ENCODE measurements at regions not wholly inside any gene's neighbourhood (a gene's known extent, or its start where the extent isn't known, plus 50 kb on each side); places are given as distances from the start of the nearest gene placed in this dataset.

DNA sequence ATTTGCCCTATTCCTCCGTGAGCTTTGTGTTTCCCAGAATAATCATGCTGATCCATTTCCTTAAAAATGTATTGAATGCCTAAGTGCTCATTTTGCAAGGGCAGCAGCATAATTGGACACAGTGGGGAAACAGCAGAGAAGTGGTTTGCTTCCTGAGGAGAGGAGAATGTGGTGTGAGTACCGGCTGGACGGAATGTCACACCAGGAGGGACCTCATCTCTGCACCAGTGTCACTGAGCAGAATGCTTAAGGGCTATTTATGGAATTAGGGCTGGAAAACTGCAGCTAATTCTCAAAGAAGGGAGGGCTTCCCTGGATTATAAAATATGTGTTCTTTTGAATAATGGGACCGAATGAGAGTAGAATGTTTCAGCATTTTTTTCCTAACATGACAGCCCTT, 1100.6 kb upstream of the RBFOX1 start:
- DNase-seq = no peak
- Histone ChIP-seq H3K27me3 (no peaks in the 10 kb centered on the region), H3K4me3 (no peak overlapping the region), H3K4me1 (no peaks in the 10 kb centered on the region), H3K9me3 (no peaks in the 10 kb centered on the region), H3K36me3 (ENCODE audit: low read depth, missing control alignments) (no peaks in the 10 kb centered on the region), H3K27ac (no peak overlapping the region)
- intact Hi-C loops (cut with DNase I; ENCODE audit: low total_unique reads) = no loop called here
- no peak for TF ChIP-seq POLR2A (IDR thresholded peaks at IDR 0.05)
- TF ChIP-seq, protein P1, sequence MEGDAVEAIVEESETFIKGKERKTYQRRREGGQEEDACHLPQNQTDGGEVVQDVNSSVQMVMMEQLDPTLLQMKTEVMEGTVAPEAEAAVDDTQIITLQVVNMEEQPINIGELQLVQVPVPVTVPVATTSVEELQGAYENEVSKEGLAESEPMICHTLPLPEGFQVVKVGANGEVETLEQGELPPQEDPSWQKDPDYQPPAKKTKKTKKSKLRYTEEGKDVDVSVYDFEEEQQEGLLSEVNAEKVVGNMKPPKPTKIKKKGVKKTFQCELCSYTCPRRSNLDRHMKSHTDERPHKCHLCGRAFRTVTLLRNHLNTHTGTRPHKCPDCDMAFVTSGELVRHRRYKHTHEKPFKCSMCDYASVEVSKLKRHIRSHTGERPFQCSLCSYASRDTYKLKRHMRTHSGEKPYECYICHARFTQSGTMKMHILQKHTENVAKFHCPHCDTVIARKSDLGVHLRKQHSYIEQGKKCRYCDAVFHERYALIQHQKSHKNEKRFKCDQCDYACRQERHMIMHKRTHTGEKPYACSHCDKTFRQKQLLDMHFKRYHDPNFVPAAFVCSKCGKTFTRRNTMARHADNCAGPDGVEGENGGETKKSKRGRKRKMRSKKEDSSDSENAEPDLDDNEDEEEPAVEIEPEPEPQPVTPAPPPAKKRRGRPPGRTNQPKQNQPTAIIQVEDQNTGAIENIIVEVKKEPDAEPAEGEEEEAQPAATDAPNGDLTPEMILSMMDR (IDR thresholded peaks at IDR 0.05) = no peak
- WGBS, 2 donors = 63 to 70% methylated on average over 4 of the region's 4 CpGs

DNA sequence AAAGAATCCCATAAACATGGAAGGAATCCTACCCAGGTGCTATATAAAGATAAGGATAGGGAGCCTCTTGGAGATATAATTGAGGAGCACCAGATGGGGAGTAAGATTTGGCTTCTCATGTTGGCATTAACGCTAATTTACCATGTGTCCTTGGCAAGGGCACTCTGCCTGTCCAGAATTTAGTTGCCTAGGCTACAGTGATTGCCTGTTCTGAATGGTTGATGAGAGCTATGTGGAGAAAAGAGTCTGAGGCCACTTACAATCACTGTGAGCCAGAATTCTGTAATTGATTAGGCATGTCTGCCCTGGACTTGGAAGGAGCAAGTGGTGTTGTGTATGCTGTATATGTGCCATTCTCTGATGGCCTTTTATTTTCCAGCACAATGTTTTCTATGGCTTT, 1101.2 kb upstream of the RBFOX1 start:
- TF ChIP-seq, protein P1 (IDR thresholded peaks at IDR 0.05) = no peak
- TF ChIP-seq POLR2A (IDR thresholded peaks at IDR 0.05) = no peak
- no peaks in the 10 kb centered on the region for H3K36me3 ChIP-seq (ENCODE audit: low read depth, missing control alignments)
- H3K4me3 ChIP-seq = no peak overlapping the region
- intact Hi-C loops (cut with DNase I; ENCODE audit: low total_unique reads) = no loop called here
- no peak overlapping the region for H3K27ac ChIP-seq
- no peaks in the 10 kb centered on the region for H3K9me3 ChIP-seq
- no peaks in the 10 kb centered on the region for H3K27me3 ChIP-seq
- DNase-seq = no peak
- WGBS, 2 donors = 94 to 100% methylated on average over 1 of the region's 1 CpG
- H3K4me1 ChIP-seq = no peaks in the 10 kb centered on the region

DNA sequence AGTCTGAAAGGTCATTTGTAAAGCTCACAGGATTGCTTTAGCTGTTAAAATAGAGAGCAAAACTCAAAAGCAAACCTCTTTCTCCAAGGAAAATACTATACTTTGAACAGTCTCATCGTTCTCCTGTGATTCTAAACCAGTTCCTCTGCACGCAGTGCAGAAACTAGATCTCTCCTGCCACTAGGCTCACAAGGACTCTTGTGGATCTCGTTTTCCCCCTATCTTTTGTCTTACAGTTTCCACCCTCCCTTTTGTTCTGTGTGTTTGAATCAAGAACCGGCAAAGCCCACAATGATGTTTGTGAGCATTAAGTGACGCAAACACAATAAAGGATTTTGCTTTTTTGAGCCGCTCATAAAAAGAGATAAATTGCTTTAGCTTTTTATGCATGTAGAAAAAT, 1103.5 kb upstream of the RBFOX1 start:
- no peak overlapping the region for H3K27ac ChIP-seq
- no peaks in the 10 kb centered on the region for H3K9me3 ChIP-seq
- intact Hi-C loops (cut with DNase I; ENCODE audit: low total_unique reads) = no loop called here
- H3K4me1 ChIP-seq = no peaks in the 10 kb centered on the region
- TF ChIP-seq POLR2A (IDR thresholded peaks at IDR 0.05) = no peak
- TF ChIP-seq, protein P1 (IDR thresholded peaks at IDR 0.05) = no peak
- whole genome bisulfite sequencing, 2 donors = 77 to 81% methylated on average over 6 of the region's 6 CpGs
- H3K36me3 ChIP-seq (ENCODE audit: low read depth, missing control alignments) = no peaks in the 10 kb centered on the region
- H3K4me3 ChIP-seq = no peak overlapping the region
- no peaks in the 10 kb centered on the region for H3K27me3 ChIP-seq
- DNase-seq = no peak

DNA sequence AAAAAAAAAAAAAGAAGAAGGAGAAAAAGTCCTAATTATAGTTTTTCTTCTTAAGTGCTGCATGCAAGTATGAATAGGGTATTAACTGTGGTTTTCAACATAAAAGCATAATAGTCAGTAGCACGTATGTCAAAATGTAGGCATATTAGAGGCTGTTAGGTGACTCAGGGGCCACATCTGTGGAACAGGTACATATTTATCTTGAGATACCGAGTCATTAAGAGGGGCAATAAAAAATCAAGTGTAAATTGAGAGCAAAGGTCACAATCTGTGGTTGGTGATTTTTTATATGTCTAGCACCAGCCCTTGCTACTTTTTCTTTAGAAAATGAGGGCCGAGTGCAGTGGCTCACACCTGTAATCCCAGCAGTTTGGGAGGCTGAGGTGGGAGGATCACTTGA, 1113.8 kb upstream of the RBFOX1 start:
- Histone ChIP-seq H3K4me1 (no peaks in the 10 kb centered on the region), H3K4me3 (no peak overlapping the region), H3K27ac (no peak overlapping the region), H3K36me3 (ENCODE audit: low read depth, missing control alignments) (no peaks in the 10 kb centered on the region), H3K27me3 (no peaks in the 10 kb centered on the region), H3K9me3 (no peaks in the 10 kb centered on the region)
- TF ChIP-seq, protein P1 (IDR thresholded peaks at IDR 0.05) = no peak
- TF ChIP-seq POLR2A (IDR thresholded peaks at IDR 0.05) = no peak
- no peak for DNase-seq
- WGBS, 2 donors = 49 to 54% methylated on average over 3 of the region's 3 CpGs
- intact Hi-C loops (cut with DNase I; ENCODE audit: low total_unique reads) = no loop called here

DNA sequence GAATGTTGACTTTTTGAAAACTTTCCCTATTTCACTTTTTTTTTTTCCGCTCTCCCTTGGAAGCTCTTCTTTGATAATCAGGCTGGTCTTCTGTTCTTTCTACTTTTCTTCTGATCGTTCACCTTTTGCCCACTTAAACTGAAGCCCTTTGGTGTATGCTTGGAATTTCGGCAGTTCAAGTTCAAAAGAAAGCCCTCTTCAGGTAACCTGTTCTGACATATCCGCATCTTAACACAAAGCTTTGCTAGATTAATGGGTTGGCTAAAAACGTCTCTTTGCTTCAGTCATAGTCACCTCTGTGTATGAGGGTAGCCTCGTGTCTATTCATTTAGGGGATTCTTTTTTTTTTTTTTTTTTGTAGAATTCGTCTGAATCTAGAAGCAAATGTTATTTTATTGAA, 1115.8 kb upstream of the RBFOX1 start:
- intact Hi-C loops (cut with DNase I; ENCODE audit: low total_unique reads) = no loop called here

More for the DNA sequence above, 1115.8 kb upstream of the RBFOX1 start:
- DNase-seq = no peak
- Histone ChIP-seq H3K27me3 (no peaks in the 10 kb centered on the region), H3K36me3 (ENCODE audit: low read depth, missing control alignments) (no peaks in the 10 kb centered on the region), H3K4me1 (no peaks in the 10 kb centered on the region), H3K4me3 (no peak overlapping the region), H3K27ac (no peak overlapping the region), H3K9me3 (no peaks in the 10 kb centered on the region)
- no peak for TF ChIP-seq POLR2A (IDR thresholded peaks at IDR 0.05)
- TF ChIP-seq, protein P1 (IDR thresholded peaks at IDR 0.05) = no peak
- WGBS, 2 donors = 61 to 78% methylated on average over 7 of the region's 7 CpGs
